BE2C (cell line): ENCODE measurements at regions not wholly inside any gene's neighbourhood (a gene's known extent, or its start where the extent isn't known, plus 50 kb on each side); places are given as distances from the start of the nearest gene placed in this dataset.

ENCODE experiments used
- DNase-seq: peaks from one replicate; pipeline ENCODE4 v3.0.0-alpha.2; 2020
- H3K27me3 ChIP-seq: fragments of 250-450 bp; sonication (Bioruptor Pico); 2 replicates; pipeline ENCODE4 v1.5.1; 2020; ENCODE audit warnings: mild to moderate bottlenecking
- H3K36me3 ChIP-seq: fragments of 250-450 bp; sonication (Bioruptor Pico); 2 replicates; pipeline ENCODE4 v1.5.1; 2020; ENCODE audit warnings: mild to moderate bottlenecking
- H3K4me1 ChIP-seq: fragments of 250-450 bp; sonication (Bioruptor Pico); 2 replicates; pipeline ENCODE4 v1.5.1; 2020
- H3K4me3 ChIP-seq: 2 replicates; pipeline ENCODE4 v1.5.1; 2011; ENCODE audit warnings: low read depth, low read length
- H3K9me3 ChIP-seq: fragments of 250-450 bp; sonication (Bioruptor Pico); 2 replicates; pipeline ENCODE4 v1.5.1; 2020
- TF ChIP-seq, protein P1 (sequence below): IDR thresholded peaks from 2 replicates; pipeline ENCODE4 v1.5.1; 2012; ENCODE audit warnings: mild to moderate bottlenecking, low read depth, low read length

DNA sequence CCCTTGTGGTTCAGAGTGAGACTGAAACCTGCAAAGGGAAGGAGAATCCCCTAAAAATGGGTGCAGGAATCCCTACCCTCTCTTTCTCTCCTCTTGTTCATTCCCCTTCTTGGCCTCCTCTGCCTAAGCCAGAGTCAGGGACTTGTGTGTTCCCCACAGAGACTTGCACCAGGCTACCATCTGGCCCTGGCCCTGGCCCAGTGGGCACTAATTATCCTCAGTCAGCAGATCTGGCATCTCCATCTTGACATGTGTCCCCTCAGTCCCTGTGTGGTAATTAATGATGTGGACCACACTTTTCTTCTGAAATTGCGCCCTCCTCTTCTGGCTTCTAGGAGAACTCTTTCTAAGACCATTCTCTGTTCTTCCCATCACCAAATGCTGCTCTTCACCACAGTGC is 354.4 kb downstream of the SETD4 start:
- no peak for DNase-seq
- H3K27me3 ChIP-seq = no peaks in the 10 kb centered on the region

DNA sequence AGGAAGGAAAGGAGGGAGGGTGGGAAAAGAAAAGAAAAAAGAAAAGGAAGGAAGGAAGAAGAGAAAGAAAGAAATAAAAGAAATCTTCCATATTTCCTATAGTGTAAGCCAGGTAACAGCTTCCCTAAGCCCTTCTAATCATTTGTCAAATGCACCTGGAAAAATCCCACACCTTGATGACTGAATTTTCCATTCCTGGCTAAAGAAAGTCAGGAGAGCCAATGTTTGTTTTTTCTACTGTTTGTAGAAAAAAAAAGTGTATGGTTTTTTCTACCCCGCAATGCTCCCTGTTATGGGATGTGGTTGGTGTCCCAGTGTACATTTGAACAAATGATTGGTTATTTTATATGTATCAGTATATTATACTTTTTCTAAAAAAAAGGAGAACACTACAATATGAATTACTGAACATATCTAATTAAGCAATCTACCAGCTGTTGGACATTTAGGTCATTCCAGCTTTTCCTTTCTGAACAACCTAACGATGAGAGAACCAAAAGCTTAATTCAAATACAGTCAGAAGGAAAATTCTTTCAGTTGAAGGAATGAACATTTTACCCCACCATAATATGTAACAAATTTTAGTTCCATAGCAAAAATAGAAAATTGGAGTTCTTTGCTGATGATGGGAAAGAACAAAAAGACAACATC is 355.0 kb downstream of the SETD4 start:
- Histone ChIP-seq H3K4me3 (no peak overlapping the region), H3K27me3 (no peaks in the 10 kb centered on the region), H3K9me3 (no peaks in the 10 kb centered on the region), H3K4me1 (no peaks in the 10 kb centered on the region), H3K36me3 (no peaks in the 10 kb centered on the region)
- no peak for DNase-seq
- TF ChIP-seq, protein P1, sequence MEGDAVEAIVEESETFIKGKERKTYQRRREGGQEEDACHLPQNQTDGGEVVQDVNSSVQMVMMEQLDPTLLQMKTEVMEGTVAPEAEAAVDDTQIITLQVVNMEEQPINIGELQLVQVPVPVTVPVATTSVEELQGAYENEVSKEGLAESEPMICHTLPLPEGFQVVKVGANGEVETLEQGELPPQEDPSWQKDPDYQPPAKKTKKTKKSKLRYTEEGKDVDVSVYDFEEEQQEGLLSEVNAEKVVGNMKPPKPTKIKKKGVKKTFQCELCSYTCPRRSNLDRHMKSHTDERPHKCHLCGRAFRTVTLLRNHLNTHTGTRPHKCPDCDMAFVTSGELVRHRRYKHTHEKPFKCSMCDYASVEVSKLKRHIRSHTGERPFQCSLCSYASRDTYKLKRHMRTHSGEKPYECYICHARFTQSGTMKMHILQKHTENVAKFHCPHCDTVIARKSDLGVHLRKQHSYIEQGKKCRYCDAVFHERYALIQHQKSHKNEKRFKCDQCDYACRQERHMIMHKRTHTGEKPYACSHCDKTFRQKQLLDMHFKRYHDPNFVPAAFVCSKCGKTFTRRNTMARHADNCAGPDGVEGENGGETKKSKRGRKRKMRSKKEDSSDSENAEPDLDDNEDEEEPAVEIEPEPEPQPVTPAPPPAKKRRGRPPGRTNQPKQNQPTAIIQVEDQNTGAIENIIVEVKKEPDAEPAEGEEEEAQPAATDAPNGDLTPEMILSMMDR = no peak

More for the DNA sequence above, 354.4 kb downstream of the SETD4 start:
- no peaks in the 10 kb centered on the region for H3K4me1 ChIP-seq
- no peaks in the 10 kb centered on the region for H3K36me3 ChIP-seq
- no peak overlapping the region for H3K4me3 ChIP-seq
- no peaks in the 10 kb centered on the region for H3K9me3 ChIP-seq
- TF ChIP-seq, protein P1 = no peak

DNA sequence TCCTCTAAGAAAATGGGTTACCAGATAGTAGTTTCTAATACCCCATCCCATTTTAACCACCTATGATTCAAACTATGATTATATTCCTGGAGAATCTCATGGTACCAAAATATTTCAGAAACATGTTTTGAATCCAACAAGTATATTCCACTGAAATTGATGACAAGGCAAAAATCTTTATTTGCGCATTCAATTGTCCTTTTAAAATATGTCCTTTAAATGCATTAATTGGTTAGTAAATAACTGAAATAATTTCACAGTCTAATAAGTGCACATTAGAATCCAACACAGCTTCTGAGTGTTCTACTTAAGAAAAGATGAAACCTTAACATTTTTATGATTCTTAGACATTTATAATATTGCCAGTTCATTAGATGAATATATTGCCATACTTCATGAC is 356.6 kb downstream of the SETD4 start:
- Histone ChIP-seq H3K4me3 (no peak overlapping the region), H3K36me3 (no peaks in the 10 kb centered on the region), H3K9me3 (no peaks in the 10 kb centered on the region; the same call in 1 of the 2 replicates), H3K4me1 (no peaks in the 10 kb centered on the region), H3K27me3 (no peaks in the 10 kb centered on the region)
- TF ChIP-seq, protein P1 = no peak
- no peak for DNase-seq

DNA sequence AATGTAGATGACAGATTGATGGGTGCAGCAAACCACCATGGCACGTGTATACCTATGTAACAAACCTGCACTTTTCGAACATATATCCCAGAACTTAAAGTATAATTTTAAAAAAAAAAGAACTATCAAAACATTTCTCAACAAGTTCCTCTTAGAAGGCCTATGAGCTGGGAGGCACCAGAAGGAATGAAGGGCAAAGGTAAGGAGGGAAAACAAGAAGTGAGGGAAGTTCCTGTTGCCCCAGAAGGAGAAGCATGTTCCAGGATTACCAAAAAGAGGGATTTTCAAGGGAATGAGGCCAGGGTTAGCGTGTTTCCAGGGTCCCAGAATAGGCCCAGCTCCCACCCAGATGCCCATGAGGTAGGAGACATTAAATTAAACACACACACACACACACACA is 361.0 kb downstream of the SETD4 start:
- no peaks in the 10 kb centered on the region for H3K27me3 ChIP-seq
- no peaks in the 10 kb centered on the region for H3K4me1 ChIP-seq
- H3K36me3 ChIP-seq = no peaks in the 10 kb centered on the region
- H3K9me3 ChIP-seq = no peaks in the 10 kb centered on the region; the same call in 1 of the 2 replicates
- no peak overlapping the region for H3K4me3 ChIP-seq
- DNase-seq = no peak
- TF ChIP-seq, protein P1 = no peak

DNA sequence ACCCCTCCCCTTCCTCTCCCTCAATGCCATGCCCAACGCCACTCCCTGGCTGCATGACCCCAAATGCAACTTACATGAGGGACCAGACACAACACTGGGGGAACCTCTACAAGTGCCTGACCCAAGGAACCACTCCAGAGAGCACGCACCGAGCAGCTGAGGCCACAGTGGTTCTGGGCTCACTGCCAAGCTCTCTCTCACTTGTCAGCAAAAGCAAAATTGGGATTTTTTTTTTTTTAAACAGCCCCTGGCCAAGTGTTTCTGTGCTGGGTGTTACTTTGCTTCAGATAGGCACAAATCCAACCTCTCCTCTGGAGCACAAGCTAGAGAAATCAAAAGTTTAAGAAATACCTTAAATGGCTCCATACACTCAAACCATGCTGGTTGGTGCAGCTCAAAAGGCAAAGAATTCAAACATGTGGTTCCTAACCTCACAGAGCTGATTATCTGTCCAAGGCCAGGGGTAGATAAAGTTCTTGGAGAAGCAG is 363.0 kb downstream of the SETD4 start:
- no peak overlapping the region for H3K4me3 ChIP-seq
- no peak for DNase-seq
- no peaks in the 10 kb centered on the region for H3K36me3 ChIP-seq
- no peaks in the 10 kb centered on the region for H3K4me1 ChIP-seq
- no peaks in the 10 kb centered on the region; the same call in 1 of the 2 replicates for H3K9me3 ChIP-seq
- TF ChIP-seq, protein P1 = no peak
- H3K27me3 ChIP-seq = no peaks in the 10 kb centered on the region

DNA sequence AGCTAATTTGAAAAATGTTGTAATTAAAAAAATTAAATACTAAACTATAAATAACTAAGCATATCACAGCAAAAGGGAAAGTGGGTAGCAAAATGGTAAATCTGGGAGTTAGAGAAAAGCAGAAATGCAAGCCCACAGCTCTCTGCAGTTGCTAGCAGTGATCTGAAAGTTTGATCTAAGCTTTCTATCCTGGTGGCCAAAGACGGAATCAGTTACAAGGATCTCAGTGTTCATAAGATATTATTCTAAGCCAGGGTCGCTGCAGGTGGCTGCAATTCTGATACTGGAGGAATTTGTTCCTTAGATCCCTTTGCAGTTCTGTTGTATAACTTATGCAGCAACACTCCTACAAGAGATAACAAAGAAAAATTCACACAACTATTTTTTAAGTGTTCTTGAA is 363.7 kb downstream of the SETD4 start:
- H3K4me3 ChIP-seq = no peak overlapping the region
- H3K4me1 ChIP-seq = no peaks in the 10 kb centered on the region
- H3K27me3 ChIP-seq = no peaks in the 10 kb centered on the region
- DNase-seq = no peak
- TF ChIP-seq, protein P1 = no peak
- H3K36me3 ChIP-seq = no peaks in the 10 kb centered on the region
- no peaks in the 10 kb centered on the region; the same call in 1 of the 2 replicates for H3K9me3 ChIP-seq
